ENCODE measurements at regions not wholly inside any gene's neighbourhood (a gene's known extent, or its start where the extent isn't known, plus 50 kb on each side); places are given as distances from the start of the nearest gene placed in this dataset.

DNA sequence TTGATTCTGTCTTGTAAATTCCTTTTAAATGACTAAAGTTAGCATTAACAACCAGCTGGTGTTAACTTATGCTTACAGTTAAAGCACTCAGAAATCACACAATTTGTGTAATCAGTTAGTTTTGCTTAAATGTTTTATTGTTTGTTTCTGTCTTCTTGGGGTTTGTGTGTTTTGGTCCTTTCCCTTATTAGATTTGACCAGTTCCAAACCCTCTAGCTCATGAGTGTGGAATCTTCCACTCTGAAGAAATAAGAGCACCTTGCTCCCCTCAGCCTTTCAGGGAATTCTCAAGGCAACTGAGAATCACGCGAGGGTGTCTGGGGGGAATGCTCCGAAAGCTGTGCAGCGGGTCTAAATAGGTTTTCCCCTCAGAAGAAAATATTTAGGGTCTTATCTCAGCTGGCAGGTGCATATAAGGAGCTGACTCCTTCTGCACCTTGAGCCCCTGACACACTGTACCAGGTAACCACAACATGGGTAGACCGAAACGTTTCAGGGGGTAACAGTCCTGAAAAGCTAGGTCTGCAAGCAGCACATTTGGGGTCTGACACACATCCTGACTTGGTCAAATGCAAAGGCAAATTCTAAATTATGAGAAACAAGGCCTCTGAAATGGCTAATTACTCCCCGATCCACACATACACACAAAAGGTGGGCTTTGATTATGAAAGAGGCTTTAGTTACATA is 188.1 kb upstream of the ETV3 start:
- Histone ChIP-seq H4K91ac (ENCODE audit: insufficient read depth, low read depth, low read length) (no peak overlapping the region), H4K20me1 (ENCODE audit: insufficient read depth, low read length) (no peaks in the 10 kb centered on the region), H3K79me1 (ENCODE audit: low read depth in 1 of 2, low read length in 2 of 2) (no peaks in the 10 kb centered on the region), H3K4ac (ENCODE audit: low read depth, low read length) (no peak overlapping the region), H3K56ac (ENCODE audit: extremely low read depth, insufficient read depth, low read length) (no peak overlapping the region), H3K18ac (ENCODE audit: low read depth, low read length) (no peak overlapping the region), H2AK5ac (ENCODE audit: low read depth, low read length) (no peak overlapping the region), H2AFZ (replicated peaks; ENCODE audit: low read length, poor library complexity) (no peak overlapping the region), H2BK15ac (ENCODE audit: low read depth, low read length) (no peak overlapping the region), H3K4me1 (ENCODE audit: control insufficient read depth, insufficient read depth, low read length) (no peaks in the 10 kb centered on the region), H3K36me3 (ENCODE audit: control insufficient read depth, insufficient read depth, low read length) (no peaks in the 10 kb centered on the region), H3K9me1 (ENCODE audit: insufficient read depth, low read length) (no peaks in the 10 kb centered on the region), H3K14ac (replicated peaks; ENCODE audit: low read depth, low read length) (no peak overlapping the region), H2BK120ac (ENCODE audit: low read depth, low read length) (no peak overlapping the region), H3K9me3 (ENCODE audit: control insufficient read depth, insufficient read depth, low read length) (no peaks in the 10 kb centered on the region), H2BK20ac (ENCODE audit: low read depth, low read length) (no peak overlapping the region), H3K4me3 (ENCODE audit: insufficient read depth, low read depth, low read length) (no peak overlapping the region), H3K23ac (ENCODE audit: low read depth, low read length) (no peak overlapping the region), H3K27me3 (ENCODE audit: control insufficient read depth, insufficient read depth, low read length) (no peaks in the 10 kb centered on the region), H4K8ac (ENCODE audit: low read depth in 2 of 2, low read length in 2 of 2) (no peak overlapping the region), H2AK9ac (replicated peaks; ENCODE audit: low read depth, low read length, poor library complexity) (no peak overlapping the region), H2BK5ac (ENCODE audit: low read depth, low read length, poor library complexity, severe bottlenecking) (no peak overlapping the region), H3K27ac (ENCODE audit: insufficient read depth, low read length) (no peak overlapping the region), H3K9ac (ENCODE audit: low read depth, low read length) (no peak overlapping the region), H4K5ac (ENCODE audit: low read depth, low read length) (no peak overlapping the region), H3K4me2 (ENCODE audit: low read depth, low read length) (no peak overlapping the region)
- WGBS, 2 experiments (ENCODE audit: extremely low coverage in 2 of 2, insufficient read length in 1 of 2): no CpG with 5 or more reads among the region's 7 CpGs
- ATAC-seq (ENCODE audit: low read depth) (no peak), DNase-seq (no peak)
- in situ Hi-C loops (cut with MboI; ENCODE audit: low sequenced_read_pairs) (no loop called here), dilution Hi-C loops (cut with HindIII; ENCODE audit: low sequenced_read_pairs, unreplicated experiment) (no loop called here), intact Hi-C loops (cut with micrococcal nuclease) (no loop called here)
- BruUV-seq (replicated peaks): no TSS peak
- TF ChIP-seq NFE2L2 (IDR thresholded peaks at IDR 0.05; ENCODE audit: low read depth, low read length) (no peak), CEBPB (IDR thresholded peaks at IDR 0.05; ENCODE audit: low read depth, low read length) (no peak), CHD1 (IDR thresholded peaks at IDR 0.05; ENCODE audit: low read depth, low read length) (no peak), RCOR1 (IDR thresholded peaks at IDR 0.05; ENCODE audit: insufficient replicate concordance, low read length) (no peak), RAD21 (IDR thresholded peaks at IDR 0.05; ENCODE audit: low read length) (no peak), MAZ (IDR thresholded peaks at IDR 0.05; ENCODE audit: borderline replicate concordance, low read depth, low read length) (no peak), BHLHE40 (IDR thresholded peaks at IDR 0.05; ENCODE audit: low read depth, low read length) (no peak), POLR2A (IDR thresholded peaks at IDR 0.05; ENCODE audit: low read depth, low read length) (no peak)
- TF ChIP-seq, protein P1, sequence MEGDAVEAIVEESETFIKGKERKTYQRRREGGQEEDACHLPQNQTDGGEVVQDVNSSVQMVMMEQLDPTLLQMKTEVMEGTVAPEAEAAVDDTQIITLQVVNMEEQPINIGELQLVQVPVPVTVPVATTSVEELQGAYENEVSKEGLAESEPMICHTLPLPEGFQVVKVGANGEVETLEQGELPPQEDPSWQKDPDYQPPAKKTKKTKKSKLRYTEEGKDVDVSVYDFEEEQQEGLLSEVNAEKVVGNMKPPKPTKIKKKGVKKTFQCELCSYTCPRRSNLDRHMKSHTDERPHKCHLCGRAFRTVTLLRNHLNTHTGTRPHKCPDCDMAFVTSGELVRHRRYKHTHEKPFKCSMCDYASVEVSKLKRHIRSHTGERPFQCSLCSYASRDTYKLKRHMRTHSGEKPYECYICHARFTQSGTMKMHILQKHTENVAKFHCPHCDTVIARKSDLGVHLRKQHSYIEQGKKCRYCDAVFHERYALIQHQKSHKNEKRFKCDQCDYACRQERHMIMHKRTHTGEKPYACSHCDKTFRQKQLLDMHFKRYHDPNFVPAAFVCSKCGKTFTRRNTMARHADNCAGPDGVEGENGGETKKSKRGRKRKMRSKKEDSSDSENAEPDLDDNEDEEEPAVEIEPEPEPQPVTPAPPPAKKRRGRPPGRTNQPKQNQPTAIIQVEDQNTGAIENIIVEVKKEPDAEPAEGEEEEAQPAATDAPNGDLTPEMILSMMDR (conservative IDR thresholded peaks at IDR 0.05; ENCODE audit: low read depth, low read length): no peak
- TF ChIP-seq, protein P2, sequence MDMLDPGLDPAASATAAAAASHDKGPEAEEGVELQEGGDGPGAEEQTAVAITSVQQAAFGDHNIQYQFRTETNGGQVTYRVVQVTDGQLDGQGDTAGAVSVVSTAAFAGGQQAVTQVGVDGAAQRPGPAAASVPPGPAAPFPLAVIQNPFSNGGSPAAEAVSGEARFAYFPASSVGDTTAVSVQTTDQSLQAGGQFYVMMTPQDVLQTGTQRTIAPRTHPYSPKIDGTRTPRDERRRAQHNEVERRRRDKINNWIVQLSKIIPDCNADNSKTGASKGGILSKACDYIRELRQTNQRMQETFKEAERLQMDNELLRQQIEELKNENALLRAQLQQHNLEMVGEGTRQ (IDR thresholded peaks at IDR 0.05; ENCODE audit: low read depth, low read length): no peak
- ChIA-PET CTCF (no interaction called here), POLR2A (ENCODE audit: unreplicated experiment) (no interaction called here)
